H1 (cell line): ENCODE measurements at regions not wholly inside any gene's neighbourhood (a gene's known extent, or its start where the extent isn't known, plus 50 kb on each side); places are given as distances from the start of the nearest gene placed in this dataset.

Experiments used
- CTCF ChIA-PET: fragments of 300-600 bp; sonication (Branson Sonifier 250); formaldehyde crosslinking; loops from one replicate; lab custom pipeline; 2021; ENCODE audit not compliant: partially characterized antibody; lab: Charles Lee
- POLR2A ChIA-PET: fragments of 300-600 bp; sonication (Branson Sonifier 250); formaldehyde crosslinking; loops from one replicate; lab custom pipeline; 2021; ENCODE audit warnings: inconsistent platforms; ENCODE audit not compliant: partially characterized antibody; lab: Charles Lee
- DNase-seq, 2 experiments: peaks; one replicate each; pipeline versions ENCODE4 v3.0.0 to v3.0.0-alpha.2; 2010 to 2022; ENCODE audit warnings: low spot score in 2 of 2, low read depth in 1 of 2, mixed read lengths in 1 of 2
- FAIRE-seq: peaks from 2 replicates; lab custom pipeline; 2011; peaks lifted over from hg19 to GRCh38; lab: Jason Lieb, UNC
- H2AFZ ChIP-seq: 2 replicates; pipeline ENCODE4 v1.8.1; 2012; ENCODE audit warnings: low read length, inconsistent platforms
- H2AK5ac ChIP-seq: 2 replicates; pipeline ENCODE4 v1.6.1; 2013; ENCODE audit warnings: low read depth, low read length
- H2BK120ac ChIP-seq: replicated peaks from 2 replicates; pipeline ENCODE3; 2013; ENCODE audit warnings: low read depth, low read length, inconsistent platforms
- H2BK12ac ChIP-seq: 2 replicates; pipeline ENCODE4 v1.6.1; 2013; ENCODE audit warnings: low read depth, low read length
- H2BK15ac ChIP-seq: 2 replicates; pipeline ENCODE4 v1.6.1; 2013; ENCODE audit warnings: low read length
- H2BK20ac ChIP-seq: 2 replicates; pipeline ENCODE4 v1.6.1; 2013; ENCODE audit warnings: low read length
- H2BK5ac ChIP-seq: 2 replicates; pipeline ENCODE4 v1.6.1; 2013; ENCODE audit warnings: low read depth, low read length
- H3K14ac ChIP-seq: 2 replicates; pipeline ENCODE4 v1.6.1; 2013; ENCODE audit warnings: inconsistent platforms; ENCODE audit not compliant: insufficient read length
- H3K18ac ChIP-seq: 2 replicates; pipeline ENCODE4 v1.6.1; 2013; ENCODE audit warnings: low read length; ENCODE audit errors: extremely low read depth
- H3K23ac ChIP-seq: 2 replicates; pipeline ENCODE4 v1.6.1; 2013; ENCODE audit warnings: inconsistent platforms; ENCODE audit not compliant: insufficient read length
- H3K23me2 ChIP-seq: 2 replicates; pipeline ENCODE4 v1.6.1; 2013; ENCODE audit warnings: low read depth, low read length
- H3K27ac ChIP-seq: 2 replicates; pipeline ENCODE4 v1.6.1; 2011; ENCODE audit warnings: low read depth, low read length, inconsistent platforms
- H3K27me3 ChIP-seq, 4 experiments: replicated peaks in 1 of 4; 1 replicate in 1 of 4; 2 replicates in 3 of 4; pipeline versions ENCODE4 v1.6.1 to v1.8.1; 2011 to 2013; ENCODE audit warnings: low read length in 3 of 4, mild to moderate bottlenecking in 3 of 4, inconsistent platforms in 2 of 4, mixed read lengths in 2 of 4, moderate library complexity in 1 of 4; ENCODE audit not compliant: control insufficient read depth in 3 of 4, insufficient read depth in 3 of 4; ENCODE audit errors: extremely low read depth in 1 of 4
- H3K36me3 ChIP-seq, 4 experiments: 2 replicates each; pipeline versions ENCODE4 v1.6.1 to v1.8.1; 2011 to 2013; ENCODE audit warnings: mild to moderate bottlenecking in 4 of 4, low read length in 3 of 4, moderate library complexity in 2 of 4, control low read depth in 1 of 4, inconsistent platforms in 1 of 4; ENCODE audit not compliant: insufficient read depth in 4 of 4, control insufficient read depth in 2 of 4
- H3K4ac ChIP-seq: replicated peaks from 2 replicates; pipeline ENCODE3; 2013; ENCODE audit warnings: low read length, low read depth, mixed read lengths, inconsistent platforms; ENCODE audit not compliant: insufficient read length
- H3K4me1 ChIP-seq, 4 experiments: replicated peaks in 1 of 4; 1 replicate in 1 of 4; 2 replicates in 3 of 4; pipeline versions ENCODE4 v1.6.1 to v1.8.1; 2011 to 2013; ENCODE audit warnings: low read length in 3 of 4, inconsistent platforms in 2 of 4, mixed read lengths in 1 of 4; ENCODE audit not compliant: insufficient read depth in 4 of 4, control insufficient read depth in 3 of 4
- H3K4me2 ChIP-seq, 2 experiments: 2 replicates each; pipeline versions ENCODE4 v1.6.1 to v1.8.1; 2011 to 2013; ENCODE audit warnings: low read depth in 2 of 2, low read length in 2 of 2, control low read depth in 1 of 2, inconsistent platforms in 1 of 2, mild to moderate bottlenecking in 1 of 2; ENCODE audit not compliant: insufficient read depth in 1 of 2
- H3K4me3 ChIP-seq, 4 experiments: fragments of 200-600, 300-600 bp in 1 of 4; sonication (generic), shearing (Covaris generic), sonication (Bioruptor Twin) in 1 of 4; 2 replicates each; pipeline versions ENCODE4 v1.5.1 to v1.8.1; 2011 to 2016; ENCODE audit warnings: low read length in 4 of 4, low read depth in 3 of 4, control low read depth in 2 of 4, inconsistent platforms in 2 of 4, mild to moderate bottlenecking in 2 of 4, mixed read lengths in 1 of 4, moderate library complexity in 1 of 4; ENCODE audit not compliant: insufficient read depth in 2 of 4; ENCODE audit errors: extremely low read depth in 1 of 4
- H3K56ac ChIP-seq: replicated peaks from 2 replicates; pipeline ENCODE3; 2013; ENCODE audit warnings: low read depth, mild to moderate bottlenecking, mixed read lengths, low read length, inconsistent platforms; ENCODE audit not compliant: insufficient read length
- H3K79me1 ChIP-seq: 2 replicates; pipeline ENCODE4 v1.6.1; 2013; ENCODE audit warnings: low read depth, low read length, control low read depth
- H3K79me2 ChIP-seq, 2 experiments: 2 replicates each; pipeline versions ENCODE4 v1.6.1 to v1.8.1; 2012 to 2013; ENCODE audit warnings: low read length in 2 of 2, mild to moderate bottlenecking in 2 of 2, inconsistent platforms in 1 of 2; ENCODE audit not compliant: insufficient read depth in 2 of 2, control insufficient read depth in 1 of 2
- H3K9ac ChIP-seq, 4 experiments: replicated peaks in 1 of 4; 1 replicate in 1 of 4; 2 replicates in 3 of 4; pipeline versions ENCODE4 v1.6.1 to v1.8.1; 2011 to 2013; ENCODE audit warnings: low read depth in 3 of 4, low read length in 3 of 4, control low read depth in 2 of 4, mild to moderate bottlenecking in 2 of 4, moderate library complexity in 2 of 4, inconsistent platforms in 1 of 4; ENCODE audit errors: extremely low read depth in 1 of 4
- H3K9me3 ChIP-seq, 2 experiments: 2 replicates each; pipeline versions ENCODE4 v1.6.1 to v1.8.1; 2012 to 2013; ENCODE audit warnings: mild to moderate bottlenecking in 2 of 2, moderate library complexity in 2 of 2, control low read depth in 1 of 2, inconsistent platforms in 1 of 2, low read depth in 1 of 2, low read length in 1 of 2, mixed read lengths in 1 of 2; ENCODE audit not compliant: insufficient read depth in 2 of 2
- H4K20me1 ChIP-seq, 2 experiments: replicated peaks in 1 of 2; 2 replicates each; pipeline versions ENCODE3 to v1.8.1; 2011 to 2013; ENCODE audit warnings: inconsistent platforms in 2 of 2, low read length in 2 of 2, mild to moderate bottlenecking in 1 of 2; ENCODE audit not compliant: insufficient read depth in 2 of 2, control insufficient read depth in 1 of 2
- H4K5ac ChIP-seq: 2 replicates; pipeline ENCODE4 v1.6.1; 2013; ENCODE audit warnings: low read length, low read depth, mixed read lengths, inconsistent platforms; ENCODE audit not compliant: insufficient read length
- H4K8ac ChIP-seq: 2 replicates; pipeline ENCODE4 v1.8.0; 2013; ENCODE audit warnings: mild to moderate bottlenecking, moderate library complexity, low read length, inconsistent platforms; ENCODE audit not compliant: insufficient read depth; ENCODE audit errors: extremely low read depth
- H4K91ac ChIP-seq: replicated peaks from 2 replicates; pipeline ENCODE3; 2013; ENCODE audit warnings: low read length, mixed read lengths, inconsistent platforms; ENCODE audit not compliant: insufficient read length
- EP300 ChIP-seq, 2 experiments: IDR thresholded peaks; 1 replicate in 1 of 2; 2 replicates in 1 of 2; pipeline ENCODE4 v1.6.1; 2011 to 2012; ENCODE audit warnings: low read depth in 2 of 2, low read length in 2 of 2, mild to moderate bottlenecking in 2 of 2, borderline replicate concordance in 1 of 2, inconsistent platforms in 1 of 2, moderate library complexity in 1 of 2
- GTF2F1 ChIP-seq: IDR thresholded peaks from 2 replicates; pipeline ENCODE4 v1.6.1; 2012; ENCODE audit warnings: low read depth, low read length, improper control_type of control experiment, borderline replicate concordance
- POU5F1 ChIP-seq: IDR thresholded peaks from 2 replicates; pipeline ENCODE4 v1.6.1; 2011; ENCODE audit warnings: low read depth, mild to moderate bottlenecking, low read length, moderate library complexity
- RAD21 ChIP-seq, 2 experiments: IDR thresholded peaks in 1 of 2; conservative IDR thresholded peaks in 1 of 2; 2 replicates each; pipeline ENCODE4 v1.6.1; 2011; ENCODE audit warnings: low read depth in 2 of 2, low read length in 2 of 2, improper control_type of control experiment in 1 of 2, inconsistent platforms in 1 of 2, mild to moderate bottlenecking in 1 of 2, moderate library complexity in 1 of 2
- WGBS, 2 experiments: shearing (Covaris generic) in 1 of 2; methylation state at CpG; one replicate each; pipeline versions ENCODE4 v1.1.6 to v1.1.7; 2013 to 2015; ENCODE audit warnings: low lambda C conversion rate in 2 of 2, mixed read lengths in 2 of 2, inconsistent platforms in 1 of 2, low coverage in 1 of 2, missing lambda C conversion rate in 1 of 2; ENCODE audit not compliant: insufficient replicate concordance in 2 of 2, insufficient coverage in 1 of 2, insufficient read length in 1 of 2; ENCODE audit errors: extremely low coverage in 1 of 2, missing lambda C conversion rate in 1 of 2; 5-methylcytosine and 5-hydroxymethylcytosine counted together

DNA sequence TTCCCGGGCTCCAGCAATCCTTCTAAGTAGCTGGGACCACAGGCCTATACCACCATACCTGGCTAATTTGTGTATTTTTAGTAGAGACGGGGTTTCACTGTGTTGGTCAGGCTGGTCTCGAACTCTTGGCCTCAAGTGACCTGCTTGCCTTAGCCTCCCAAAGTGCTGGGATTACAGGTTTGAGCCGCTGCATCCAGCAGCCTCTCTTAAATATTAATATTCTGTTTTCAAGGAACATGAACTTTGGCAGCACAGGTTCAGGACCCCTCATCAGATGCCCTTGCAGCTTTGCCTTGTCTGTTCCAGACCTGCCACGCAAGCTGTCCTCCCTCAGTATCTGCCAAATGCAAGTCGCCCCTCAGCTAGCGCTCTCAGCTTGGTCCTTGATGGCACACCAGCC is 166.8 kb downstream of the KCTD15 start:
- Histone ChIP-seq H3K4me2 (no peak overlapping the region), H2BK15ac (no peak overlapping the region), H3K9ac (no peak overlapping the region), H4K8ac (no peak overlapping the region), H4K5ac (no peak overlapping the region), H2AFZ (no peak overlapping the region), H3K23ac (no peak overlapping the region), H3K27me3 (no peaks in the 10 kb centered on the region), H3K56ac (no peak overlapping the region), H3K79me2 (no peaks in the 10 kb centered on the region), H3K14ac (no peak overlapping the region), H3K4ac (no peak overlapping the region), H4K91ac (no peak overlapping the region), H2AK5ac (no peak overlapping the region), H3K4me1 (no peaks in the 10 kb centered on the region), H3K27ac (no peak overlapping the region), H3K79me1 (no peaks in the 10 kb centered on the region), H3K18ac (no peak overlapping the region), H2BK120ac (no peak overlapping the region), H2BK12ac (no peak overlapping the region), H4K20me1 (no peaks in the 10 kb centered on the region), H2BK20ac (no peak overlapping the region), H3K36me3 (no peaks in the 10 kb centered on the region), H3K23me2 (no peaks in the 10 kb centered on the region), H2BK5ac (no peak overlapping the region), H3K9me3 (peaks cover 0 to 6% of the 10 kb centered on the region in 2 experiments; a peak in 1 of 4 replicates), H3K4me3 (no peak overlapping the region)
- POLR2A ChIA-PET = no interaction called here
- DNase-seq (no peak), FAIRE-seq (no peak)
- 89% methylated on average over 7 of the region's 7 CpGs; no CpG with 5 or more reads in 1 of the 2 experiments for WGBS, 2 experiments
- TF ChIP-seq RAD21 (IDR thresholded peaks at IDR 0.05 in 1 of 2, conservative IDR thresholded peaks at IDR 0.05 in 1 of 2; ENCODE audit: low read depth in 2 of 2, low read length in 2 of 2) (no peak), GTF2F1 (no peak), POU5F1 (no peak), EP300 (IDR thresholded peaks at IDR 0.05; ENCODE audit: borderline replicate concordance in 1 of 2, low read depth in 2 of 2, low read length in 2 of 2) (no peak)
- CTCF ChIA-PET = interaction anchor here (0.6 to 1.9 kb wide), 3 partner anchors 15 to 379 kb away, joined by 3 to 5 read pairs (median 3); no protein-coding TSS in a partner anchor
